Activated CD4-positive, alpha-beta T cell treated with anti-CD3 and anti-CD28 coated beads, Interleukin-2, amount 10 ng/mL, durations not matched to agents 7 days and 5 days (primary cell): ENCODE measurements at regions not wholly inside any gene's neighbourhood (a gene's known extent, or its start where the extent isn't known, plus 50 kb on each side); places are given as distances from the start of the nearest gene placed in this dataset.

ENCODE experiments used
- CTCF ChIA-PET: fragments of 350-600 bp; sonication (Branson Sonifier 250); formaldehyde crosslinking; loops from one replicate; lab custom pipeline; 2021; ENCODE audit warnings: antibody characterized with exemption; lab: Charles Lee
- POLR2A ChIA-PET: fragments of 350-600 bp; sonication (Branson Sonifier 250); formaldehyde crosslinking; loops from one replicate; lab custom pipeline; 2021; ENCODE audit warnings: antibody characterized with exemption; lab: Charles Lee
- DNase-seq: peaks from one replicate; pipeline ENCODE4 v3.0.0-alpha.2; 2020
- H3K27ac Mint-ChIP-seq: one replicate; pipeline ENCODE4 v1.8.0; 2021; ENCODE audit warnings: mild to moderate bottlenecking, moderate library complexity, mixed read lengths
- H3K27me3 Mint-ChIP-seq: one replicate; pipeline ENCODE4 v1.8.0; 2021; ENCODE audit warnings: mixed read lengths
- H3K36me3 Mint-ChIP-seq: one replicate; pipeline ENCODE4 v1.8.0; 2021; ENCODE audit warnings: low read depth, mixed read lengths
- H3K4me1 Mint-ChIP-seq: one replicate; pipeline ENCODE4 v1.8.0; 2021; ENCODE audit warnings: mixed read lengths
- H3K4me3 Mint-ChIP-seq: one replicate; pipeline ENCODE4 v1.8.0; 2021; ENCODE audit warnings: mild to moderate bottlenecking, moderate library complexity, mixed read lengths
- H3K9me3 Mint-ChIP-seq: one replicate; pipeline ENCODE4 v1.8.0; 2021; ENCODE audit warnings: mixed read lengths

DNA sequence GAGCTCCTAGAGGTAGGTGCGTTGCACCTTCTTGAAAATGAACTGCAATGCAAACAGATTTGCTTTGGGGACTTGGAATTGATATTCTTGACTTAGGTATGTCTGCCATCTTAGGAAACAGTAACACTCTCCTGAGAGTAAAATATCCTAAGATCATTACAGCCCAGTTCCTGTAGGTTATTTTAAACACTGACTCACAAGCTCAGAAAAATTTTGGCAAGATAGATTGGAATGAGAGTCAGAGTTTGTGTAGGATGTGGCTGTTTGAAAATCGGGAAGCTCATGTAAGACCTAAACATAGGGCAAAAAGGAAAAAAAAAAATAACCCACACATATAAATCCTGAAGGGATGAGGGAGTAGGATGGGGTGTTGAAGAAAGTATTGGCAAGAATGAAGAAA is 377.0 kb upstream of the LRRC4C start:
- no peak for DNase-seq
- H3K27me3 Mint-ChIP-seq, result no peaks in the 10 kb centered on the region
- ChIA-PET CTCF (no interaction called here), POLR2A (no interaction called here)
- no peaks in the 10 kb centered on the region for H3K4me1 Mint-ChIP-seq
- peaks cover 15% of the 10 kb centered on the region for H3K9me3 Mint-ChIP-seq
- H3K27ac Mint-ChIP-seq, result no peak overlapping the region
- no peak overlapping the region for H3K4me3 Mint-ChIP-seq
- H3K36me3 Mint-ChIP-seq, result no peaks in the 10 kb centered on the region

DNA sequence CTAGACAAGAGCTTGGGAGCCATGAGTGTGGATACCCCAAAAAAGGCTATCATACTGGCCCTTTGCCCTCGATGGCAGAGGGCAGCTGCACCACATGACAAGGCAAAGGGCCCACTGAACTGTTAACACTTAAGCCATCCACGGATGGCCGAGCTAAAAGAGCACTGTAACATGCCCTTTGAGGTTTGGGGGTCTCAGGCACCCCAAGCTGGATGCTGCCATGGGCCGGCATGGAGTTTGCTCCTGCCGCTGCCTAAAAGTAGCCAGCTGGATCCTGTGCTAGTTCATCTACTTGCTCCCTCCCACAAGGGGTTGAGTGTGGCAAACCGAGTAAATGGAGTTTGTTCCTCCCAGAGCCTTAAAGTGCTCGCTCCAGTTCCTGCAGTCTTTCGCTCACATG is 383.2 kb upstream of the LRRC4C start:
- H3K27ac Mint-ChIP-seq, result no peak overlapping the region
- no peak for DNase-seq
- CTCF ChIA-PET, result no interaction called here
- POLR2A ChIA-PET, result no interaction called here
- H3K4me1 Mint-ChIP-seq, result no peaks in the 10 kb centered on the region
- no peak overlapping the region for H3K4me3 Mint-ChIP-seq
- H3K9me3 Mint-ChIP-seq, result peaks cover 14% of the 10 kb centered on the region
- no peaks in the 10 kb centered on the region for H3K27me3 Mint-ChIP-seq
- H3K36me3 Mint-ChIP-seq, result no peaks in the 10 kb centered on the region

GRCh38 chr11:41845066-41845465 is 385.6 kb upstream of the LRRC4C start:
- ChIA-PET POLR2A (no interaction called here), CTCF (no interaction called here)
- Mint-ChIP-seq H3K27me3 (no peaks in the 10 kb centered on the region), H3K4me1 (no peaks in the 10 kb centered on the region), H3K4me3 (no peak overlapping the region), H3K9me3 (peaks cover 11% of the 10 kb centered on the region), H3K27ac (no peak overlapping the region), H3K36me3 (no peaks in the 10 kb centered on the region)
- no peak for DNase-seq

GRCh38 chr11:41848349-41848748 is 388.9 kb upstream of the LRRC4C start:
- Mint-ChIP-seq H3K4me3 (no peak overlapping the region), H3K36me3 (no peaks in the 10 kb centered on the region), H3K9me3 (peaks cover 5% of the 10 kb centered on the region), H3K27ac (no peak overlapping the region), H3K4me1 (no peaks in the 10 kb centered on the region), H3K27me3 (no peaks in the 10 kb centered on the region)
- POLR2A ChIA-PET, result no interaction called here
- no peak for DNase-seq
- CTCF ChIA-PET, result no interaction called here

DNA sequence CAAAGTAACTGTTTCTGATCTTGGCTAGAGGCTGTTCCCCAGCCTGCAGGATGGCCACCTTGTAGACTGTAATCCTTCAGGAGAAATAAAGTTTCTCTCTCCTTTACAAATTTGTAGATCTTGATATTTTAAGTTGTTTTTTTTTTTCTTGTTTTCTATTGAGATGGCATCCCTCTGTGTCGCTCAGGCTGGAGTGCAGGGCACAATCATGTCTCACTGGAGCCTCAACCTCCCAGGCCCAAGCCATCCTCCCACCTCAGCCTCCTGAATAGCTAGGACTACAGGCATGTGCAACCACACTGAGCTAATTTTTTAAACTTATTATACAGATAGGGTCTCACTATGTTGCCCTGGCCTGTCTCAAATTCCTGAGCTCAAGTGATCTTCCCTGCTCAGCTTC is 389.8 kb upstream of the LRRC4C start:
- CTCF ChIA-PET, result no interaction called here
- H3K4me1 Mint-ChIP-seq, result no peaks in the 10 kb centered on the region
- no peak for DNase-seq
- H3K36me3 Mint-ChIP-seq, result no peaks in the 10 kb centered on the region
- POLR2A ChIA-PET, result no interaction called here
- H3K27me3 Mint-ChIP-seq, result no peaks in the 10 kb centered on the region
- H3K4me3 Mint-ChIP-seq, result no peak overlapping the region
- peaks cover 4% of the 10 kb centered on the region for H3K9me3 Mint-ChIP-seq
- no peak overlapping the region for H3K27ac Mint-ChIP-seq

- H3K4me3 Mint-ChIP-seq, result no peak overlapping the region
- H3K36me3 Mint-ChIP-seq, result no peaks in the 10 kb centered on the region
- DNase-seq, result no peak
- ChIA-PET POLR2A (no interaction called here), CTCF (no interaction called here)
- no peak overlapping the region for H3K27ac Mint-ChIP-seq
- H3K4me1 Mint-ChIP-seq, result no peaks in the 10 kb centered on the region
- H3K9me3 Mint-ChIP-seq, result peaks cover 9% of the 10 kb centered on the region
- no peaks in the 10 kb centered on the region for H3K27me3 Mint-ChIP-seq
Observed at GRCh38 chr11:41851743-41852142, 392.3 kb upstream of the LRRC4C start.

- CTCF ChIA-PET, result no interaction called here
- Mint-ChIP-seq H3K27ac (no peak overlapping the region), H3K27me3 (no peaks in the 10 kb centered on the region), H3K9me3 (peaks cover 10% of the 10 kb centered on the region), H3K4me3 (no peak overlapping the region), H3K4me1 (no peaks in the 10 kb centered on the region), H3K36me3 (no peaks in the 10 kb centered on the region)
- no peak for DNase-seq
- POLR2A ChIA-PET, result no interaction called here
Observed at GRCh38 chr11:41861838-41862237, 402.4 kb upstream of the LRRC4C start.

DNA sequence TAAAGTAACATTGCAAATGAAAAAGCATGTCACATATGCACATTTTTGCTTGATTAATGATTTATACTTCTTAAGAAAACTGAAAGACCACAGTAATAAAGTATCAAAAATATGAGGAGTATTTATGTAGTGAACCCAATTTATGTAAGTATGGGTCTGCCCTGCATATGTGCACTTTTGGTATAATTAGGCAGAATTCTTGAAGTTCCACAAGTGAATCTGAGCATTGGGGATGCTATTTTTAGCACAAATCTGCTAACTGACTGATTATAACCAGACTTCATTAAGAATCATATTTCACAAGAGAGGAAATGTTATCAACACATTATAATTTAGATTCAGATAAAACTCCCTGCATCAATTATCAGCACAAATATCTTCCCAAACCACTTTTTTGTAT is 407.1 kb upstream of the LRRC4C start:
- no peak for DNase-seq
- no peaks in the 10 kb centered on the region for H3K36me3 Mint-ChIP-seq
- H3K4me3 Mint-ChIP-seq, result no peak overlapping the region
- H3K27ac Mint-ChIP-seq, result no peak overlapping the region
- peaks cover 11% of the 10 kb centered on the region for H3K9me3 Mint-ChIP-seq
- no peaks in the 10 kb centered on the region for H3K27me3 Mint-ChIP-seq
- H3K4me1 Mint-ChIP-seq, result no peaks in the 10 kb centered on the region
- ChIA-PET POLR2A (no interaction called here), CTCF (no interaction called here)

GRCh38 chr11:41868606-41869005 is 409.2 kb upstream of the LRRC4C start:
- H3K36me3 Mint-ChIP-seq, result no peaks in the 10 kb centered on the region

DNA sequence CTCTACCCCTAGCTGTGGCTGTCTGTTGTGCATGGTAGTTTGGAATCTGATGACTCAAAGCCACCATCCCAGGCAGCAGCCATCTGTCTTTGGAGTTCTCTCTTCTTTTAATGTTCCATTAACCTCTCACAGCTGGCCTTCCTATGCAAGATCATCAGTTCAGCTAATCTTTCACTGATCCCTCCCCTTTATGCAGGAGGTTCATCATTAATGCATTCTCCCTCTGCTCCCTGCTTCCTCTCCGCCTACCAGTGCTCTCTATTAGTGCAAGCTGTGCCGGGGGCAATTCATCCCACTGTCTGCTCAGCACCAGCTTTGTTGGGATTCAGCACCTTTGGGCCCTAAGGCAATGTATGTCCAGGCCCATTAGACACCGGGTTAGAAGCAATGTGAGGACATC is 413.0 kb upstream of the LRRC4C start:
- no peaks in the 10 kb centered on the region for H3K27me3 Mint-ChIP-seq
- peaks cover 11% of the 10 kb centered on the region for H3K9me3 Mint-ChIP-seq
- H3K36me3 Mint-ChIP-seq, result no peaks in the 10 kb centered on the region
- H3K27ac Mint-ChIP-seq, result no peak overlapping the region
- H3K4me1 Mint-ChIP-seq, result no peaks in the 10 kb centered on the region
- ChIA-PET POLR2A (no interaction called here), CTCF (no interaction called here)
- no peak overlapping the region for H3K4me3 Mint-ChIP-seq
- no peak for DNase-seq

More at GRCh38 chr11:41868606-41869005, 409.2 kb upstream of the LRRC4C start:
- Mint-ChIP-seq H3K4me1 (no peaks in the 10 kb centered on the region), H3K27ac (no peak overlapping the region), H3K9me3 (peaks cover 15% of the 10 kb centered on the region), H3K4me3 (no peak overlapping the region), H3K27me3 (no peaks in the 10 kb centered on the region)
- CTCF ChIA-PET, result no interaction called here
- DNase-seq, result no peak
- POLR2A ChIA-PET, result no interaction called here

DNA sequence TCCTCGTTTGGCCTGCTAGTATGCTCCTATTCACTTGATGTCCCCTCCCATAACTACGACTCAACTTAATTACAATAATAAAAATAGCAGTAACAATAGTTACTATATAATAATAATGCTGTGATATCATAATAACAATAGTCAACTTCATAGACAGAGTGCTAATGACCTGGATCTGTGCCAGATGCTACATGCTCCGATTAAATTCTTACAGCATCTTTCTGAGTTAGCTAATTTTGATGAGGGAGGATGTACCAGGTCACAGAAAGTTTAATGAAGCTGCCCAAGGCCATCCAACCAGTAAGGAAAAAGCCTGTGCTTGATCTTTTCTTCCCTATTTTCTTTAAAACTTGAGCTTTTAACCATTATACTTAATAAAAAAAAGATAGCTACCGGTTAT is 413.4 kb upstream of the LRRC4C start:
- Mint-ChIP-seq H3K36me3 (no peaks in the 10 kb centered on the region), H3K27ac (no peak overlapping the region), H3K4me1 (no peaks in the 10 kb centered on the region), H3K9me3 (peaks cover 11% of the 10 kb centered on the region), H3K4me3 (no peak overlapping the region), H3K27me3 (no peaks in the 10 kb centered on the region)
- DNase-seq, result no peak
- ChIA-PET CTCF (no interaction called here), POLR2A (no interaction called here)

DNA sequence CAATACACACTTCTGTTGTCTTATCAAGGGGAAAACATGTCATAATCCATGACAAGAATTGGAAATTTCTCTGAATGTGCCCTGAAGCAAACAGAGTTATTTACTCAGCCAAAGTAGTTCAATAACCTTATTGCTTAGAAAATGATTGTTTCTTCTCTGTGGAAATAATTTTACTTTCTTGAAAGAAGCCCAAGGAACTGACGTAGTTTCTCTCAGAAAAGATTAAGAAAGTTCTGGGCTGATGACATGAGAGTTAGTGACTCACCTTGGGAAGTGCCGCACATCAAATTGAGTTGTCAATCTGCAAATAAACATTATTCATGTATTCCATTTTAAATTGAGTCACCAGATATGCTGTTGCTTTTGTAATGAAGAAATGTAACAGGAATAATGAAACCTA is 418.6 kb upstream of the LRRC4C start:
- POLR2A ChIA-PET, result no interaction called here

GRCh38 chr11:41879214-41879613 is 419.8 kb upstream of the LRRC4C start:
- no peaks in the 10 kb centered on the region for H3K4me1 Mint-ChIP-seq
- DNase-seq, result no peak
- no peaks in the 10 kb centered on the region for H3K27me3 Mint-ChIP-seq
- POLR2A ChIA-PET, result no interaction called here
- peaks cover 7% of the 10 kb centered on the region for H3K9me3 Mint-ChIP-seq
- H3K4me3 Mint-ChIP-seq, result no peak overlapping the region
- CTCF ChIA-PET, result no interaction called here
- H3K36me3 Mint-ChIP-seq, result no peaks in the 10 kb centered on the region
- no peak overlapping the region for H3K27ac Mint-ChIP-seq

More for the DNA sequence above, 418.6 kb upstream of the LRRC4C start:
- no peaks in the 10 kb centered on the region for H3K4me1 Mint-ChIP-seq
- peaks cover 5% of the 10 kb centered on the region for H3K9me3 Mint-ChIP-seq
- no peak for DNase-seq
- CTCF ChIA-PET, result no interaction called here
- no peak overlapping the region for H3K27ac Mint-ChIP-seq
- H3K27me3 Mint-ChIP-seq, result no peaks in the 10 kb centered on the region
- no peaks in the 10 kb centered on the region for H3K36me3 Mint-ChIP-seq
- H3K4me3 Mint-ChIP-seq, result no peak overlapping the region

- CTCF ChIA-PET, result no interaction called here
Observed at GRCh38 chr11:41895081-41895480, 435.6 kb upstream of the LRRC4C start.

More at GRCh38 chr11:41895081-41895480, 435.6 kb upstream of the LRRC4C start:
- H3K4me1 Mint-ChIP-seq, result no peaks in the 10 kb centered on the region
- no peaks in the 10 kb centered on the region for H3K27me3 Mint-ChIP-seq
- no peak overlapping the region for H3K4me3 Mint-ChIP-seq
- H3K36me3 Mint-ChIP-seq, result no peaks in the 10 kb centered on the region
- POLR2A ChIA-PET, result no interaction called here
- H3K9me3 Mint-ChIP-seq, result peaks cover 9% of the 10 kb centered on the region
- no peak overlapping the region for H3K27ac Mint-ChIP-seq
- DNase-seq, result no peak
